Spleen (tissue), 11 donors: ENCODE measurements at regions not wholly inside any gene's neighbourhood (a gene's known extent, or its start where the extent isn't known, plus 50 kb on each side); places are given as distances from the start of the nearest gene placed in this dataset.

ENCODE experiments used
- DNase-seq: peaks from one replicate; pipeline ENCODE4 v3.0.0-alpha.2; 2020
- H3K27ac ChIP-seq, 8 donors: fragments of 200-600 bp; sonication (generic) in 7 of 8; 1 replicate in 4 of 8; 2 replicates in 4 of 8; pipeline versions ENCODE4 v1.5.0 to v1.8.0; 2016 to 2021; ENCODE audit warnings: inconsistent platforms in 4 of 8, mild to moderate bottlenecking in 4 of 8, moderate library complexity in 1 of 8
- H3K27me3 ChIP-seq, 7 donors: fragments of 200-600 bp; sonication (generic) in 6 of 7; replicated peaks in 1 of 7; 1 replicate in 4 of 7; 2 replicates in 3 of 7; pipeline versions ENCODE4 v1.5.0 to v1.8.0; 2016 to 2021; ENCODE audit warnings: inconsistent platforms in 3 of 7, mild to moderate bottlenecking in 1 of 7
- H3K36me3 ChIP-seq, 6 donors: fragments of 200-600 bp; sonication (generic) in 5 of 6; 1 replicate in 4 of 6; 2 replicates in 2 of 6; pipeline versions ENCODE4 v1.5.0 to v1.8.0; 2016 to 2021; ENCODE audit warnings: inconsistent platforms in 2 of 6
- H3K4me1 ChIP-seq, 6 donors: fragments of 200-600 bp; sonication (generic) in 5 of 6; 1 replicate in 3 of 6; 2 replicates in 3 of 6; pipeline versions ENCODE4 v1.5.0 to v1.8.0; 2016 to 2021; ENCODE audit warnings: inconsistent platforms in 3 of 6
- H3K4me3 ChIP-seq, 8 donors: fragments of 200-600 bp; sonication (generic) in 7 of 8; 1 replicate in 4 of 8; 2 replicates in 4 of 8; pipeline versions ENCODE4 v1.5.0 to v1.8.0; 2016 to 2021; ENCODE audit warnings: inconsistent platforms in 4 of 8, mild to moderate bottlenecking in 4 of 8, moderate library complexity in 2 of 8
- H3K9me3 ChIP-seq, 8 donors: fragments of 200-600 bp; sonication (generic) in 7 of 8; 1 replicate in 4 of 8; 2 replicates in 4 of 8; pipeline versions ENCODE4 v1.5.0 to v1.8.0; 2016 to 2021; ENCODE audit warnings: inconsistent platforms in 4 of 8
- CTCF ChIP-seq, 11 experiments: fragments of 200-600 bp in 7 of 11; fragments of 450-650 bp in 4 of 11; sonication (generic) in 4 of 11; IDR thresholded peaks in 8 of 11; conservative IDR thresholded peaks in 3 of 11; 1 replicate in 7 of 11; 2 replicates in 4 of 11; pipeline versions ENCODE4 v1.4.0 to v1.8.0; 2016 to 2021; ENCODE audit warnings: antibody characterized with exemption in 11 of 11, inconsistent platforms in 4 of 11, mild to moderate bottlenecking in 1 of 11
- POLR2A ChIP-seq, 3 donors: fragments of 450-650 bp; IDR thresholded peaks; one replicate each; pipeline ENCODE4 v1.5.1; 2017; ENCODE audit warnings: antibody characterized with exemption in 3 of 3, mild to moderate bottlenecking in 1 of 3
- POLR2AphosphoS5 ChIP-seq, 3 donors: sonication (generic); formaldehyde crosslinking; IDR thresholded peaks; one replicate each; pipeline ENCODE4 v1.5.1; 2017; ENCODE audit warnings: antibody characterized with exemption in 3 of 3
- WGBS, 5 donors: extraction: QIAGEN DNeasy Blood & Tissue Kit in 3 of 5; methylation state at CpG; one replicate each; pipeline versions ENCODE4 v1.1.5 to v1.1.7; 2013 to 2018; 5-methylcytosine and 5-hydroxymethylcytosine counted together
- intact Hi-C: fragments of 100-400 bp; cut with DNase I; formaldehyde crosslinking; loops from one replicate; pipeline ENCODE4 v1.15.0; 2023; ENCODE audit warnings: low total_unique reads
- donor health status: healthy with polysubstance abuse.
- donor health status: DM: no; HTN: no; CAD: no; lungs with moderate emphysema.
- donor health status: DM: no; HTN: no; CAD: no.
- donor health status: Bipolar disorder and iron deficiency.
- donor health status: healthy.
- donor health status: DM: no; HTN: no; CAD: no.
- donor health status: DM: yes; HTN: yes; CAD: no.

- Histone ChIP-seq H3K4me3 (no peak overlapping the region), H3K4me1 (no peaks in the 10 kb centered on the region), H3K9me3 (peaks cover 0 to 25% (median 13%) of the 10 kb centered on the region in 8 donors), H3K36me3 (no peaks in the 10 kb centered on the region), H3K27me3 (no peaks in the 10 kb centered on the region), H3K27ac (no peak overlapping the region)
- peak; percentile 58 for DNase-seq
- TF ChIP-seq POLR2AphosphoS5 (IDR thresholded peaks at IDR 0.05) (no peak), CTCF (IDR thresholded peaks at IDR 0.05 in 8 of 11, conservative IDR thresholded peaks at IDR 0.05 in 3 of 11) (no peak), POLR2A (IDR thresholded peaks at IDR 0.05) (no peak)
- intact Hi-C loops: no loop called here
- WGBS, 5 donors: 71 to 87% (median 82%) methylated on average over 8 to 9 of the region's 9 CpGs
Observed at GRCh38 chr3:106534206-106534605, 665.4 kb upstream of the CBLB start.

- Histone ChIP-seq H3K27ac (no peak overlapping the region), H3K4me3 (no peak overlapping the region), H3K9me3 (peaks cover 0 to 33% (median 25%) of the 10 kb centered on the region in 8 donors), H3K27me3 (no peaks in the 10 kb centered on the region), H3K36me3 (no peaks in the 10 kb centered on the region), H3K4me1 (no peaks in the 10 kb centered on the region)
- no peak for DNase-seq
- intact Hi-C loops: no loop called here
- WGBS, 5 donors: 89 to 96% (median 92%) methylated on average over 3 of the region's 3 CpGs
- TF ChIP-seq CTCF (IDR thresholded peaks at IDR 0.05 in 8 of 11, conservative IDR thresholded peaks at IDR 0.05 in 3 of 11): no peak
- TF ChIP-seq POLR2A (IDR thresholded peaks at IDR 0.05): no peak
Observed at GRCh38 chr3:106540743-106541142, 671.9 kb upstream of the CBLB start.

GRCh38 chr3:106542101-106542769, 673.4 kb upstream of the CBLB start:
- no peaks in the 10 kb centered on the region for H3K27me3 ChIP-seq
- intact Hi-C loops: no loop called here
- H3K36me3 ChIP-seq: no peaks in the 10 kb centered on the region
- TF ChIP-seq POLR2A (IDR thresholded peaks at IDR 0.05) (no peak), POLR2AphosphoS5 (IDR thresholded peaks at IDR 0.05) (no peak), CTCF (IDR thresholded peaks at IDR 0.05 in 8 of 11, conservative IDR thresholded peaks at IDR 0.05 in 3 of 11) (no peak)
- peaks cover 0 to 37% (median 31%) of the 10 kb centered on the region in 8 donors for H3K9me3 ChIP-seq
- H3K4me1 ChIP-seq: no peaks in the 10 kb centered on the region
- no peak overlapping the region for H3K4me3 ChIP-seq
- H3K27ac ChIP-seq: no peak overlapping the region
- no peak for DNase-seq
- 69 to 78% (median 71%) methylated on average over 6 of the region's 6 CpGs for WGBS, 5 donors

GRCh38 chr3:106552351-106553043, 683.7 kb upstream of the CBLB start:
- no peak overlapping the region for H3K4me3 ChIP-seq
- H3K36me3 ChIP-seq: no peaks in the 10 kb centered on the region
- intact Hi-C loops: no loop called here
- no peaks in the 10 kb centered on the region for H3K27me3 ChIP-seq
- no peak overlapping the region for H3K27ac ChIP-seq
- H3K4me1 ChIP-seq: no peaks in the 10 kb centered on the region
- H3K9me3 ChIP-seq: peaks cover 0 to 9% (median 3%) of the 10 kb centered on the region in 8 donors
- no peak for TF ChIP-seq POLR2A (IDR thresholded peaks at IDR 0.05)
- no peak for TF ChIP-seq POLR2AphosphoS5 (IDR thresholded peaks at IDR 0.05)
- WGBS, 5 donors: 90 to 96% (median 92%) methylated on average over 4 of the region's 4 CpGs
- no peak for DNase-seq
